ENCODE measurements at regions not wholly inside any gene's neighbourhood (a gene's known extent, or its start where the extent isn't known, plus 50 kb on each side); places are given as distances from the start of the nearest gene placed in this dataset.

- DNase-seq (no peak), ATAC-seq (replicated peaks) (no peak)
- Mint-ChIP-seq H3K27ac (no peak overlapping the region), H3K4me3 (no peak overlapping the region), H3K27me3 (peaks cover 15 to 19% of the 10 kb centered on the region in 2 donors), H3K9me3 (no peaks in the 10 kb centered on the region), H3K4me1 (peaks cover 36 to 48% of the 10 kb centered on the region in 2 donors), H3K36me3 (no peaks in the 10 kb centered on the region)
Observed at GRCh38 chr2:20526708-20527107, 79.8 kb downstream of the RHOB start.

- Mint-ChIP-seq H3K4me3 (no peak overlapping the region), H3K4me1 (peaks cover 27 to 43% of the 10 kb centered on the region in 2 donors), H3K9me3 (no peaks in the 10 kb centered on the region), H3K27ac (no peak overlapping the region), H3K27me3 (peaks cover 7% of the 10 kb centered on the region in 2 donors), H3K36me3 (no peaks in the 10 kb centered on the region)
- DNase-seq (no peak), ATAC-seq (replicated peaks) (no peak)
Observed at GRCh38 chr2:20528713-20529112, 81.8 kb downstream of the RHOB start.

- Mint-ChIP-seq H3K9me3 (no peaks in the 10 kb centered on the region), H3K27me3 (peaks cover 0 to 15% of the 10 kb centered on the region in 2 donors), H3K27ac (no peak overlapping the region), H3K4me3 (no peak overlapping the region), H3K36me3 (no peaks in the 10 kb centered on the region), H3K4me1 (peaks cover 12 to 26% of the 10 kb centered on the region in 2 donors)
- no peak for DNase-seq
- ATAC-seq (replicated peaks): no peak
Observed at GRCh38 chr2:20530520-20530919, 83.6 kb downstream of the RHOB start.

GRCh38 chr2:20531633-20532262 lies 84.9 kb downstream of the RHOB start:
- Mint-ChIP-seq H3K27ac (no peak overlapping the region), H3K9me3 (no peaks in the 10 kb centered on the region), H3K36me3 (no peaks in the 10 kb centered on the region), H3K4me3 (no peak overlapping the region), H3K4me1 (peaks cover 4 to 15% of the 10 kb centered on the region in 2 donors), H3K27me3 (peaks cover 0 to 15% of the 10 kb centered on the region in 2 donors)
- DNase-seq: no peak
- ATAC-seq (replicated peaks): no peak

- Mint-ChIP-seq H3K4me3 (no peak overlapping the region), H3K27ac (no peak overlapping the region), H3K27me3 (peaks cover 0 to 15% of the 10 kb centered on the region in 2 donors), H3K4me1 (peaks cover 4 to 6% of the 10 kb centered on the region in 2 donors), H3K9me3 (no peaks in the 10 kb centered on the region), H3K36me3 (no peaks in the 10 kb centered on the region)
- ATAC-seq (replicated peaks) (no peak), DNase-seq (no peak)
Observed at GRCh38 chr2:20532634-20533437, 86.0 kb downstream of the RHOB start.

- DNase-seq: no peak
- Mint-ChIP-seq H3K9me3 (no peaks in the 10 kb centered on the region), H3K36me3 (no peaks in the 10 kb centered on the region), H3K27ac (no peak overlapping the region), H3K27me3 (peaks cover 2 to 17% of the 10 kb centered on the region in 2 donors), H3K4me1 (peaks cover 0 to 4% of the 10 kb centered on the region in 2 donors), H3K4me3 (no peak overlapping the region)
- no peak for ATAC-seq (replicated peaks)
Observed at GRCh38 chr2:20533993-20534622, 87.2 kb downstream of the RHOB start.

- no peak for ATAC-seq (replicated peaks)
- H3K36me3 Mint-ChIP-seq: no peaks in the 10 kb centered on the region
- no peak overlapping the region for H3K27ac Mint-ChIP-seq
- DNase-seq: no peak
- peaks cover 10 to 24% of the 10 kb centered on the region in 2 donors for H3K27me3 Mint-ChIP-seq
- H3K4me1 Mint-ChIP-seq: peaks cover 0 to 4% of the 10 kb centered on the region in 2 donors
- no peak overlapping the region for H3K4me3 Mint-ChIP-seq
- H3K9me3 Mint-ChIP-seq: no peaks in the 10 kb centered on the region
Observed at GRCh38 chr2:20534913-20535801, 88.3 kb downstream of the RHOB start.

- Mint-ChIP-seq H3K27ac (no peak overlapping the region), H3K9me3 (no peaks in the 10 kb centered on the region), H3K4me1 (peaks cover 0 to 4% of the 10 kb centered on the region in 2 donors), H3K36me3 (no peaks in the 10 kb centered on the region), H3K4me3 (no peak overlapping the region), H3K27me3 (peaks cover 10 to 29% of the 10 kb centered on the region in 2 donors)
- ATAC-seq (replicated peaks) (no peak), DNase-seq (no peak)
Observed at GRCh38 chr2:20536619-20537422, 89.9 kb downstream of the RHOB start.

GRCh38 chr2:20537423-20538307 lies 90.8 kb downstream of the RHOB start:
- no peak for ATAC-seq (replicated peaks)
- Mint-ChIP-seq H3K4me3 (no peak overlapping the region), H3K27me3 (peaks cover 15 to 26% of the 10 kb centered on the region in 2 donors), H3K9me3 (no peaks in the 10 kb centered on the region), H3K27ac (no peak overlapping the region), H3K4me1 (peaks cover 0 to 4% of the 10 kb centered on the region in 2 donors), H3K36me3 (no peaks in the 10 kb centered on the region)
- no peak for DNase-seq

- no peaks in the 10 kb centered on the region for H3K36me3 Mint-ChIP-seq
- DNase-seq (no peak), ATAC-seq (replicated peaks) (no peak)
- peaks cover 17 to 23% of the 10 kb centered on the region in 2 donors for H3K27me3 Mint-ChIP-seq
- peaks cover 0 to 4% of the 10 kb centered on the region in 2 donors for H3K4me1 Mint-ChIP-seq
- H3K27ac Mint-ChIP-seq: no peak overlapping the region
- no peak overlapping the region for H3K4me3 Mint-ChIP-seq
- H3K9me3 Mint-ChIP-seq: no peaks in the 10 kb centered on the region
Observed at GRCh38 chr2:20538308-20539132, 91.6 kb downstream of the RHOB start.

- Mint-ChIP-seq H3K36me3 (no peaks in the 10 kb centered on the region), H3K4me1 (peaks cover 0 to 4% of the 10 kb centered on the region in 2 donors), H3K4me3 (no peak overlapping the region), H3K27ac (no peak overlapping the region), H3K27me3 (peaks cover 17 to 18% of the 10 kb centered on the region in 2 donors), H3K9me3 (no peaks in the 10 kb centered on the region)
- ATAC-seq (replicated peaks) (no peak), DNase-seq (no peak)
Observed at GRCh38 chr2:20539133-20539719, 92.4 kb downstream of the RHOB start.

Data from stimulated activated naive B cell treated with anti-CD40 and anti-IgM and Interleukin-4, amounts not matched to agents 10 μg/mL and 1 μg/mL and 100 μg/mL, for 72 hours (primary cell).